H1 (cell line): ENCODE measurements at regions not wholly inside any gene's neighbourhood (a gene's known extent, or its start where the extent isn't known, plus 50 kb on each side); places are given as distances from the start of the nearest gene placed in this dataset.

Source experiments
- CTCF ChIA-PET: fragments of 300-600 bp; sonication (Branson Sonifier 250); formaldehyde crosslinking; loops from one replicate; lab custom pipeline; 2021; ENCODE audit not compliant: partially characterized antibody; lab: Charles Lee
- POLR2A ChIA-PET: fragments of 300-600 bp; sonication (Branson Sonifier 250); formaldehyde crosslinking; loops from one replicate; lab custom pipeline; 2021; ENCODE audit warnings: inconsistent platforms; ENCODE audit not compliant: partially characterized antibody; lab: Charles Lee
- DNase-seq, 2 experiments: peaks; one replicate each; pipeline versions ENCODE4 v3.0.0 to v3.0.0-alpha.2; 2010 to 2022; ENCODE audit warnings: low spot score in 2 of 2, low read depth in 1 of 2, mixed read lengths in 1 of 2
- FAIRE-seq: peaks from 2 replicates; lab custom pipeline; 2011; peaks lifted over from hg19 to GRCh38; lab: Jason Lieb, UNC
- H2AFZ ChIP-seq: 2 replicates; pipeline ENCODE4 v1.8.1; 2012; ENCODE audit warnings: low read length, inconsistent platforms
- H2AK5ac ChIP-seq: 2 replicates; pipeline ENCODE4 v1.6.1; 2013; ENCODE audit warnings: low read depth, low read length
- H2BK120ac ChIP-seq: replicated peaks from 2 replicates; pipeline ENCODE3; 2013; ENCODE audit warnings: low read depth, low read length, inconsistent platforms
- H2BK12ac ChIP-seq: 2 replicates; pipeline ENCODE4 v1.6.1; 2013; ENCODE audit warnings: low read depth, low read length
- H2BK15ac ChIP-seq: 2 replicates; pipeline ENCODE4 v1.6.1; 2013; ENCODE audit warnings: low read length
- H2BK20ac ChIP-seq: 2 replicates; pipeline ENCODE4 v1.6.1; 2013; ENCODE audit warnings: low read length
- H2BK5ac ChIP-seq: 2 replicates; pipeline ENCODE4 v1.6.1; 2013; ENCODE audit warnings: low read depth, low read length
- H3K14ac ChIP-seq: 2 replicates; pipeline ENCODE4 v1.6.1; 2013; ENCODE audit warnings: inconsistent platforms; ENCODE audit not compliant: insufficient read length
- H3K18ac ChIP-seq: 2 replicates; pipeline ENCODE4 v1.6.1; 2013; ENCODE audit warnings: low read length; ENCODE audit errors: extremely low read depth
- H3K23ac ChIP-seq: 2 replicates; pipeline ENCODE4 v1.6.1; 2013; ENCODE audit warnings: inconsistent platforms; ENCODE audit not compliant: insufficient read length
- H3K23me2 ChIP-seq: 2 replicates; pipeline ENCODE4 v1.6.1; 2013; ENCODE audit warnings: low read depth, low read length
- H3K27ac ChIP-seq: 2 replicates; pipeline ENCODE4 v1.6.1; 2011; ENCODE audit warnings: low read depth, low read length, inconsistent platforms
- H3K27me3 ChIP-seq, 4 experiments: replicated peaks in 1 of 4; 1 replicate in 1 of 4; 2 replicates in 3 of 4; pipeline versions ENCODE4 v1.6.1 to v1.8.1; 2011 to 2013; ENCODE audit warnings: low read length in 3 of 4, mild to moderate bottlenecking in 3 of 4, inconsistent platforms in 2 of 4, mixed read lengths in 2 of 4, moderate library complexity in 1 of 4; ENCODE audit not compliant: control insufficient read depth in 3 of 4, insufficient read depth in 3 of 4; ENCODE audit errors: extremely low read depth in 1 of 4
- H3K36me3 ChIP-seq, 4 experiments: 2 replicates each; pipeline versions ENCODE4 v1.6.1 to v1.8.1; 2011 to 2013; ENCODE audit warnings: mild to moderate bottlenecking in 4 of 4, low read length in 3 of 4, moderate library complexity in 2 of 4, control low read depth in 1 of 4, inconsistent platforms in 1 of 4; ENCODE audit not compliant: insufficient read depth in 4 of 4, control insufficient read depth in 2 of 4
- H3K4ac ChIP-seq: replicated peaks from 2 replicates; pipeline ENCODE3; 2013; ENCODE audit warnings: low read length, low read depth, mixed read lengths, inconsistent platforms; ENCODE audit not compliant: insufficient read length
- H3K4me1 ChIP-seq, 4 experiments: replicated peaks in 1 of 4; 1 replicate in 1 of 4; 2 replicates in 3 of 4; pipeline versions ENCODE4 v1.6.1 to v1.8.1; 2011 to 2013; ENCODE audit warnings: low read length in 3 of 4, inconsistent platforms in 2 of 4, mixed read lengths in 1 of 4; ENCODE audit not compliant: insufficient read depth in 4 of 4, control insufficient read depth in 3 of 4
- H3K4me2 ChIP-seq, 2 experiments: 2 replicates each; pipeline versions ENCODE4 v1.6.1 to v1.8.1; 2011 to 2013; ENCODE audit warnings: low read depth in 2 of 2, low read length in 2 of 2, control low read depth in 1 of 2, inconsistent platforms in 1 of 2, mild to moderate bottlenecking in 1 of 2; ENCODE audit not compliant: insufficient read depth in 1 of 2
- H3K4me3 ChIP-seq, 4 experiments: fragments of 200-600, 300-600 bp in 1 of 4; sonication (generic), shearing (Covaris generic), sonication (Bioruptor Twin) in 1 of 4; 2 replicates each; pipeline versions ENCODE4 v1.5.1 to v1.8.1; 2011 to 2016; ENCODE audit warnings: low read length in 4 of 4, low read depth in 3 of 4, control low read depth in 2 of 4, inconsistent platforms in 2 of 4, mild to moderate bottlenecking in 2 of 4, mixed read lengths in 1 of 4, moderate library complexity in 1 of 4; ENCODE audit not compliant: insufficient read depth in 2 of 4; ENCODE audit errors: extremely low read depth in 1 of 4
- H3K56ac ChIP-seq: replicated peaks from 2 replicates; pipeline ENCODE3; 2013; ENCODE audit warnings: low read depth, mild to moderate bottlenecking, mixed read lengths, low read length, inconsistent platforms; ENCODE audit not compliant: insufficient read length
- H3K79me1 ChIP-seq: 2 replicates; pipeline ENCODE4 v1.6.1; 2013; ENCODE audit warnings: low read depth, low read length, control low read depth
- H3K79me2 ChIP-seq, 2 experiments: 2 replicates each; pipeline versions ENCODE4 v1.6.1 to v1.8.1; 2012 to 2013; ENCODE audit warnings: low read length in 2 of 2, mild to moderate bottlenecking in 2 of 2, inconsistent platforms in 1 of 2; ENCODE audit not compliant: insufficient read depth in 2 of 2, control insufficient read depth in 1 of 2
- H3K9ac ChIP-seq, 4 experiments: replicated peaks in 1 of 4; 1 replicate in 1 of 4; 2 replicates in 3 of 4; pipeline versions ENCODE4 v1.6.1 to v1.8.1; 2011 to 2013; ENCODE audit warnings: low read depth in 3 of 4, low read length in 3 of 4, control low read depth in 2 of 4, mild to moderate bottlenecking in 2 of 4, moderate library complexity in 2 of 4, inconsistent platforms in 1 of 4; ENCODE audit errors: extremely low read depth in 1 of 4
- H3K9me3 ChIP-seq, 2 experiments: 2 replicates each; pipeline versions ENCODE4 v1.6.1 to v1.8.1; 2012 to 2013; ENCODE audit warnings: mild to moderate bottlenecking in 2 of 2, moderate library complexity in 2 of 2, control low read depth in 1 of 2, inconsistent platforms in 1 of 2, low read depth in 1 of 2, low read length in 1 of 2, mixed read lengths in 1 of 2; ENCODE audit not compliant: insufficient read depth in 2 of 2
- H4K20me1 ChIP-seq, 2 experiments: replicated peaks in 1 of 2; 2 replicates each; pipeline versions ENCODE3 to v1.8.1; 2011 to 2013; ENCODE audit warnings: inconsistent platforms in 2 of 2, low read length in 2 of 2, mild to moderate bottlenecking in 1 of 2; ENCODE audit not compliant: insufficient read depth in 2 of 2, control insufficient read depth in 1 of 2
- H4K5ac ChIP-seq: 2 replicates; pipeline ENCODE4 v1.6.1; 2013; ENCODE audit warnings: low read length, low read depth, mixed read lengths, inconsistent platforms; ENCODE audit not compliant: insufficient read length
- H4K8ac ChIP-seq: 2 replicates; pipeline ENCODE4 v1.8.0; 2013; ENCODE audit warnings: mild to moderate bottlenecking, moderate library complexity, low read length, inconsistent platforms; ENCODE audit not compliant: insufficient read depth; ENCODE audit errors: extremely low read depth
- H4K91ac ChIP-seq: replicated peaks from 2 replicates; pipeline ENCODE3; 2013; ENCODE audit warnings: low read length, mixed read lengths, inconsistent platforms; ENCODE audit not compliant: insufficient read length
- CTCF ChIP-seq, 3 experiments: IDR thresholded peaks; 1 replicate in 2 of 3; 2 replicates in 1 of 3; pipeline versions ENCODE4 v1.5.1 to v1.6.1; 2011; ENCODE audit warnings: low read length in 3 of 3, mild to moderate bottlenecking in 3 of 3, inconsistent platforms in 2 of 3, low read depth in 1 of 3, moderate library complexity in 1 of 3; ENCODE audit not compliant: insufficient read depth in 1 of 3; ENCODE audit errors: control extremely low read depth in 1 of 3
- JUN ChIP-seq: IDR thresholded peaks from 2 replicates; pipeline ENCODE4 v1.6.1; 2011; ENCODE audit warnings: low read depth, mild to moderate bottlenecking, improper control_type of control experiment, low read length
- WGBS, 2 experiments: shearing (Covaris generic) in 1 of 2; methylation state at CpG; one replicate each; pipeline versions ENCODE4 v1.1.6 to v1.1.7; 2013 to 2015; ENCODE audit warnings: low lambda C conversion rate in 2 of 2, mixed read lengths in 2 of 2, inconsistent platforms in 1 of 2, low coverage in 1 of 2, missing lambda C conversion rate in 1 of 2; ENCODE audit not compliant: insufficient replicate concordance in 2 of 2, insufficient coverage in 1 of 2, insufficient read length in 1 of 2; ENCODE audit errors: extremely low coverage in 1 of 2, missing lambda C conversion rate in 1 of 2; 5-methylcytosine and 5-hydroxymethylcytosine counted together

GRCh38 chr1:43061757-43062156 lies 103.1 kb upstream of the SLC2A1 start:
- Histone ChIP-seq H2AFZ (no peak overlapping the region), H4K8ac (no peak overlapping the region), H3K9me3 (no peaks in the 10 kb centered on the region), H2BK20ac (no peak overlapping the region), H3K27ac (no peak overlapping the region), H2BK5ac (no peak overlapping the region), H2AK5ac (no peak overlapping the region), H3K9ac (no peak overlapping the region), H3K4ac (no peak overlapping the region), H2BK15ac (no peak overlapping the region), H3K56ac (no peak overlapping the region), H3K79me2 (no peaks in the 10 kb centered on the region), H3K4me2 (no peak overlapping the region), H3K18ac (no peak overlapping the region), H3K27me3 (no peaks in the 10 kb centered on the region), H3K4me1 (peaks cover 0 to 11% (median 7%) of the 10 kb centered on the region in 4 experiments; a peak in 5 of 7 replicates), H4K5ac (no peak overlapping the region), H3K4me3 (no peak overlapping the region), H3K14ac (no peak overlapping the region), H3K36me3 (no peaks in the 10 kb centered on the region), H2BK12ac (no peak overlapping the region), H3K79me1 (no peaks in the 10 kb centered on the region), H3K23me2 (peaks cover 3% of the 10 kb centered on the region), H3K23ac (no peak overlapping the region), H4K20me1 (no peaks in the 10 kb centered on the region), H2BK120ac (no peak overlapping the region), H4K91ac (no peak overlapping the region)
- no peak for FAIRE-seq
- 78% methylated on average over 3 of the region's 3 CpGs; no CpG with 5 or more reads in 1 of the 2 experiments for WGBS, 2 experiments
- no peak for DNase-seq
- CTCF ChIA-PET: interaction anchor here (1.1 to 3.1 kb wide), 9 partner anchors 9 to 278 kb away, joined by 3 to 13 read pairs (median 3); partner anchors contain the start of gene ZNF691
- TF ChIP-seq JUN: no peak
- TF ChIP-seq CTCF (IDR thresholded peaks at IDR 0.05; ENCODE audit: control extremely low read depth in 1 of 3, insufficient read depth in 1 of 3, low read depth in 1 of 3, low read length in 3 of 3): no peak
- POLR2A ChIA-PET: interaction anchor here (0.9 to 2.1 kb wide), 4 partner anchors 13 to 136 kb away, joined by 3 to 9 read pairs (median 3); no protein-coding TSS in a partner anchor
